Stimulated activated CD4-positive, alpha-beta T cell treated with anti-CD3 and anti-CD28 coated beads, Interleukin-2, amount 100 ng/mL, for 24 hours (primary cell): ENCODE measurements at regions not wholly inside any gene's neighbourhood (a gene's known extent, or its start where the extent isn't known, plus 50 kb on each side); places are given as distances from the start of the nearest gene placed in this dataset.
"Not testable (repeated sequence)": the region's sequence is repeated elsewhere in the genome, so short reads cannot be mapped to it uniquely, and the experiment has no call there.

Source experiments
- DNase-seq, 2 donors: peaks; one replicate each; pipeline ENCODE4 v3.0.0-alpha.2; 2020

GRCh38 chr7:65145710-65146109 is 139.2 kb upstream of the ERV3-1 start:
- DNase-seq, result not testable (repeated sequence)

DNA sequence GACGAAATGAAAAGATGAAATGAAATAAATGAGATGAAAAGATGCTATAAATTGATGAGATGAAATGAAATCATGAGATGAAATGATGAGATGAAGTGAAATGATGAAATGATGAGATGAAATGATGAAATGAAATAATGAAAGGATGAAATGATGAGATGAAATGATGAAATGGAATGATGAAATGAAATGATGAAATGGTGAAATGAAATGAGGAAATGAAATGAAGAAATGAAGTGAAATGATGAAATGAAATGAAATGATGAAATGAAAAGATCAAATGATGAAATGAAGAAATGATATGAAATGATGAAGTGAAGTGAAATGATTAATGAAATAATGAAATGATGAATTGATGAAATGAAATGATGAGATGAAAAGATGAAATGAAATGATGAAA is 138.5 kb upstream of the ERV3-1 start:
- DNase-seq, result not testable (repeated sequence)

DNA sequence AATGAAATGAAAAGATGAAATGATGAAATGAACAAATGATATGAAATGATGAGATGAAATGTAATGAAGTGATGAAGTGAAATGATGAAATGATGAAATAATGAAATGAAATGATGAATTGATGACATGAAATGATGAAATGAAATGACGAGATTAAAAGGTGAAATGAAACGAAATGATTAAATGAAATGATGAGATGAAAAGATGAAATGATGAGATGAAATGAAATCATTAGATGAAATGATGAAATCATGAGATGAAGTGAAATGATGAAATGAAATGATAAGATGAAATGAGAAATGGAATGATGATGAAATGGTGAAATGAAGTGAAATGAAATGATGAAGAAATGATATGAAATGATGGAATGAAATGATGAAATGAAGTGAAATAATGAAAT is 138.1 kb upstream of the ERV3-1 start:
- DNase-seq, result not testable (repeated sequence)

- not testable (repeated sequence) for DNase-seq
These were observed 137.6 kb upstream of the ERV3-1 start for GRCh38 chr7:65144119-65144518.

DNA sequence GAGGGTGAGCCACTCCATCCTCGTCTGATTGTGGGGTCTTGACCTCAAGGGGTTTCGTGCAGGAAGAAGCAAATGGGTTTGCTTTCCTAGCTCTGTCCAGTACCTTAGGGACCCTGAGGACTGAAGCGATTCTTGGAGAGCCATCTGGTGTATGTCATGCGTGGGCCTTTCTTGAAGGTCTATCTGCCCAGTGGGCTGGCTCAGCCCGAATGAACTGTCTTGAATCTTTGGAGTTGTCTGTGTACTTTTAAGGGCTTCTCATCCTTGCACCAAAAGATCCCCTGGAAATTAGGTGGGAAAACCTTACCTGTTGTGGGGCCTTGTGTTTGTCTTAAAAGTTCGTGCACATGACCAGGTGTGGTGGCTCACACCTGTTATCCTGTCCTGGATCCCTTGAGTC is 135.4 kb upstream of the ERV3-1 start:
- not testable (repeated sequence) for DNase-seq

DNA sequence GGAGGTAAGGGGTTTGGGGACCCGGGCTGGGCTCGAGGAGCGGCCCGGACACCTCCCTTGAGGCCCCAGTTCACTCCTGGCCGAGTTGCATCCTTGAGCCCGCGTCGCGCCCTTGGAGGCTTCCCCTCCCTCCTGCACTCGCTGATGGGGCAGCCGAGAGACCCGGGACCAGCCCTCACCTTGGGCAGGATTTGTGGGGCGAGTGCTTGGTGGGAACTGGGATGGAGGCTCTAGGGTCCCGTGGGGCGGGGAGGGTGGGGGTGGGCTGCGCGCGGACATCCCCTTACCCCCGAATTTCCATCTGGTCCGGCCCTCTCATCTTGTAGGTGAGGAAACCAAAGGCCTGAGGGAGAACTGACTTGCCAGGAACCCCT is 134.9 kb upstream of the ERV3-1 start:
- DNase-seq, result not testable (repeated sequence)

DNA sequence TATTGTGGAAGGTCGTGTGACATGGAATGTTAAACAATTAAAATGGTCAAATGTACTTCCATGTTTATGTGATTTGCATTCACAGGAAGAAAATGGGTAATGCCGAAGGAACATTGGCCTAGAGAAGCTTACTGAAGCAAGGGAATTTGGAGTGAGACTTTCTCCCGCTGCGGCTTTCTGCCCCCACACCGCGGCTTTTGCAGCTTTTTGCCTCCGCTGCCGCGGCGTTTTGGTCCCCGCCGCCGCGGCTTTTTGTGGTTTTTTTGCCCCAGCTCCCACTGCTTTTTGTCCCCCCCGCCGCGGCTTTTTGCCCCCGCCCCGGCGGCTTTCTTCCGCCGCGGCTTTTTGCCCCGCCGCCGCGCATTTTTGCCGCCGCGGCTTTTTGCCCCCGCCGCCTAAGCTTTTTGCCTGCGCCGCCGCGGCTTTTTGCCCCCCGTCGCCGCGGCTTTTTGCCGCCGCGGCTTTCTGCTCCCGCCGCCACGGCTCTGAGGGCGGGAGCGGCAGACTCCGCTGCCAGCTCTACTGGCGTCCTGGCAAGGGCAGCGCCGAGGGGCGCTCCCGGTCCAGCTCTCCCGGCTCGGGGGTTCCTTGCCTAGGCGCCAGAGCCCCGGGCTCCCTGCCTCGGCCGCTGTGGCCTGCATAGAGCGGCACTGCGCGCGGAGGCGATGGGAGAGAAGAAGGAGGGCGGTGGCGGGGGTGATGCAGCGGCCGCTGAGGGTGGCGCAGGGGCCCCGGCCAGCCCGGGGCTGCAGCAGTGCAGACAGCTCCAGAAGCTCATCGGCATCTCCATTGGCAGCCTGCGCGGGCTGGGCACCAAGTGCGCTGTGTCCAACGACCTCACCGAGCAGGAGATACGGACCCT is 134.3 kb upstream of the ERV3-1 start:
- not testable (repeated sequence) for DNase-seq

DNA sequence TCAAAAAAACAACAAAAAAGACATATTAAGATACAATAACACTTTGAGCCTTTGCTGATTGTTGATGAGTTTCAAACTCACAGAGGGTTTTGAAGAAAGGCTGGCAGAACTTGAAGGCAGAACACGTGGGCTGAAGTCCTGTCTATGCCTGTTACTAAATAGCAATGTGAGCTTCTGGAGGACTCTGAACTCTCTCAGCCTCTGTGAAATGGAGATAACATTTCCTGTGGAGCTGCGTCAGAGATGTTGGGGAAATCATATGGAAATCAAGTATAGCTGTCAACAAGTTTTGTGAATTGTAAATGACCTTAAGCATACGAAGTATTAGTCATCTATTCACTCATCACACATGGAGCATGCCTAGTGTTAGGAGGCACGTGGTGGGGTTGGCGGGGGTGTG is 130.4 kb upstream of the ERV3-1 start:
- not testable (repeated sequence) for DNase-seq

DNA sequence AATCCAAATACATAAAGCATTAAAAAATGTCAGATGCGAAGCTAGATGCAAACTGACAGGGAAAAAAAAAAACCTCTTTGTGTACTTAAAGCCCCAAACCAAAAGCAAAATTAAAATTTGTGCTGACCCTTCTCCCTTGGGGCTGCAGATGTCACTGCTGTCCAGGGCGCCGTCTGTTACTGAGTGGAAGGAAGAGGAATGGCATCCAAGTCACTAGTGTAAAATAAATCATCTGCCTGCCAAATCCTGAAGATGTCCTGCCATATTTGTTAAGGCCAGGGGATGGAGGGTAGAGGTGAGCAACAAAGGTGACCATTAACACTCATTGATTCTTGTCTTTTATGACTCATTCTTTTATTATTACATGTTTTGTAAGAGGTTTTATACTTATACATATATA is 126.6 kb upstream of the ERV3-1 start:
- DNase-seq, result not testable (repeated sequence)

GRCh38 chr7:65132256-65132655 is 125.8 kb upstream of the ERV3-1 start:
- DNase-seq, result not testable (repeated sequence)

GRCh38 chr7:65127364-65127763 is 120.9 kb upstream of the ERV3-1 start:
- not testable (repeated sequence) for DNase-seq

DNA sequence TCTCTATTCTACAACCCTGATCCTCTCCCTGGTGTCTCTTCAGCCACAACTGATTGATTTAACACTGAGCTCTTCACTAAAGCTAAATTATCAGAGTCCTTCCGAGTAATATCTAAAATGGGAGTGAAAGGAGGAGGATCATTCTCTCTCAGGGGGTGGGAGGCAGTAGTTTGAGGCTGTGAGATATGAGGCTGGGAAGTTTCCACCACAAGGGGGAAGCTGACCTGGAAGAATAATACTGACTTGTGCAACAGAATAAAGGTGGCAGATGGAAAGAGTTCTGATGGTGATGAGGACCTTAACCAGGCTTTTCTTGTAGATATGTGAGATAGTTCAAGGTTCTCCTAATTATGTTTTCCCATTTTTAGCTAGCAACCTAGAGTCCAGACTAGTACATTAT is 118.1 kb upstream of the ERV3-1 start:
- not testable (repeated sequence) for DNase-seq

- not testable (repeated sequence) for DNase-seq
These were observed 99.2 kb upstream of the ERV3-1 start for GRCh38 chr7:65105650-65106203.

DNA sequence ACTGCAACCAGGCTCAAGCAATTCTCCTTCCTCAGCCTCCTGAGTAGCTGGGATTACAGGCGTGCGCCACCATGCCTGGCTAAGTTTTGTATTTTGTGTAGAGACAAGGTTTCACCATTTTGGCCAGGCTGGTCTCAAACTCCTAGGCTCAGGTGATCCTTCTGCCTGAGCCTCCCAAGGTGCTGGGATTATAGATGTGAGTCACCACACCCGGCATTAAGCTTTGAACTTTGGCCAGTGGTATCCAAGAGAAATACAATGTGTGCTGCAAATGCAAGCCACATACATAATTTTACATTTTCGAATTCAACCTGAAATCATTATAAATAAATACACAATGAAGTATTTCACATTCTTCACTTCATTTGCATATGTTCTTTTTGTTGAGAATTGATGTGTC is 94.0 kb upstream of the ERV3-1 start:
- DNase-seq, result not testable (repeated sequence)

GRCh38 chr7:65081669-65082055 is 75.2 kb upstream of the ERV3-1 start:
- DNase-seq, result not testable (repeated sequence)

GRCh38 chr7:65080799-65081668 is 74.5 kb upstream of the ERV3-1 start:
- DNase-seq, result peak; percentile 87 to 93

DNA sequence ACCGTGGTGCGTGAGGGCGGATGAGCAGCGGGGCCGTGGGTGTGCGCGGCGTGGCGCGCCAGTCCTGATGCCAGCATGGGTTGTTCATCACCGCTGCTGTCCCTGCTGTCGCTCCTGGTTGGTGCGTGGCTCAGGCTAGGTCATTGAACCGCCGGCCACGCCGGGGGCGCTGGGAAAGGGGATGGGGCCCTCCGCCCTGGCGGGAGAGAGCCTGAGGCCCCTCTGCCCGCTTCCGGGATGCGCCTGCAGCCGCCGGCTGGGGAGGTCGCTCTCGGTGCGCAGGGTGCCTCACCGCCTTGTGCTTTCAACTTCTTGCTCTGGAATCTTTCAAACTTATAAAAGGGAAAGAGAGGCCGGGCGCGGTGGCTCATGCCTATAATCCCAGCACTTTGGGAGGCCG is 68.5 kb upstream of the ERV3-1 start:
- not testable (repeated sequence) for DNase-seq

DNA sequence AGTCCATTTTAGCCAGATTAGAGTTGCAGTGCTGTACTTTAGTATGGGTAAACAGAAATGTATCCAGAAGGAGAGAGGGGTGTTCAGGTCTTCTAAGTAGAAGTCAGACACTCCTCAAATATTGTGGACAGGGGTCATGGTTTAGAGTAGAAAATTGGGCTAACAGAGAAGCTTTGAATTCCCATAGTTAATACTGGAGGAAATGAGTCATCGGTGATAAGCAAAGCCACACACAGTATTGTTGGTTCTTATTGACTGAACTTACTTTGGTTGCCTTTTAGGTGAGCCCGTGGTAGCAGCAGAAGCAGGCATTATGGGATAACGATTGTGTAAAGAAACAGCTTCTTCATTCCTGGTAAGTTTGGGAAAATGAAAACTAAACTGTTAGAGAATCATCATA is 66.7 kb upstream of the ERV3-1 start:
- DNase-seq, result not testable (repeated sequence)

DNA sequence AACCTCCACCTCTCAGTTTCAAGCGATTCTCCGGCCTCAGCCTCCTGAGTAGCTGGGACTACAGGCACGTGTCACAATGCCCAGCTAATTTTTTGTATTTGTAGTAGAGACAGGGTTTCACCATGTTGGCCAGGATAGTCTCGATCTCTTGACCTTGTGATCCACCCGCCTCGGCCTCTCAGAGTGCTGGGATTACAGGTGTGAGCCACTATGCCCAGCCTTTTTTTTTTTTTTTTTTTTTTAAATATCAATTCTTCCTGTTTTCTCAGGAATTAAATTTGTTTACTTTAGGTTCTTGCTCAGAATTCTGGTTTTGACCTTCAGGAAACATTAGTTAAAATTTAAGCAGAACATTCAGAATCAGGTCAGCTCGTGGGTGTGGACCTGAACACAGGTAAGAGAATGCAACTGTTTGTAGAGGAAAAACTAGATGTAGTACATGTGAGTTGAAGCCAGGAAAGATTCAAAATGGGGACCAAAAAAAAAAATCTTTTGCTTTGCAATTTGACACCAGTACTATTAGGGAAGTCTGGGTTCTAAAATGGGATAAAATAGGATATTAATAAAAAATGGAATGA is 65.5 kb upstream of the ERV3-1 start:
- not testable (repeated sequence) for DNase-seq

DNA sequence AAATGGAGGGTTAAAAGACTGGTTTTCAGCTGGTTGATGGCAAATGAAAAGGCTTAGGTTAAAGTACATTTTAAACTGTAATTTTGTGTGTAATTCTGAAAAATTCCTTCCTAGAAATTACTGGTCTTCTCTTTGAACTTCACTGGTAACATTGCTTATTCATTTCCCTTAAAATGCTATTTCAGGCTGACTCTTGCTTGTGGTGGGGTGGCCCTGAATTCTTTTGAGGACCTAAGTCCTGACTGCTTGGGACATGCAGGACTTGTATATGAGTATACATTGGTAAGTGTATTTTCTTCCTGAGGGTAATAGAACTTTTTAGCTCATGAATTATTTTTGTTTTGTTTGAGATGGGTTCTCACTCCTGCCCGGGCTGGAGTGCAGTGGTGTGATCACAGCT is 63.0 kb upstream of the ERV3-1 start:
- DNase-seq, result not testable (repeated sequence)

GRCh38 chr7:65062566-65062965 is 56.1 kb upstream of the ERV3-1 start:
- DNase-seq, result not testable (repeated sequence)

DNA sequence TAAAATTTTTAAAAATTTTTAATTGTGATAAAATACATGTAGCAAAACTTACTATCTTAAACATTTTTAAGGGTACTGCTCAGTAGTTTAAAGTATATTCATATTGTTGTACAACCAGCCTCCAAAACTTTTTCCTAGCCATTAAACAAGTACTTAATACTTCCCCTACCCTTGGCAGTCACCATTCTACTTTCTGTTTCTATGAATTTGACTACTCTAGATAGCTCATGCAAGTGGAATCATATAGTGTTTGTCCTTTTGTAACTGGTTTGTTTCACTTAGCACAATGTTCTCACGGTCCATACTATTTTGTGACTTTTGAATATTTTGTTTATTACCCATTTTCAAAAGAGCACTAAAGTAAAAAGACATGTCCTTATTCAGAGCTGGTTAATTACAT is 52.8 kb upstream of the ERV3-1 start:
- not testable (repeated sequence) for DNase-seq
